Right lobe of liver (tissue), 6 donors: ENCODE measurements at regions not wholly inside any gene's neighbourhood (a gene's known extent, or its start where the extent isn't known, plus 50 kb on each side); places are given as distances from the start of the nearest gene placed in this dataset.

Experiments used
- ATAC-seq, 4 donors: fragments of 200-7000 bp; cut with Tn5 transposase; one replicate each; pipeline ENCODE4 v1.9.1; 2020; ENCODE audit warnings: mild to moderate bottlenecking in 4 of 4, moderate library complexity in 4 of 4
- DNase-seq, 3 donors: peaks; one replicate each; pipeline ENCODE4 v3.0.0-alpha.2; 2020
- H3K27ac ChIP-seq, 3 donors: fragments of 200-600 bp; one replicate each; pipeline ENCODE4 v1.8.0; 2022
- H3K27me3 ChIP-seq, 2 donors: fragments of 200-600 bp; one replicate each; pipeline ENCODE4 v1.8.0; 2022
- H3K36me3 ChIP-seq, 4 donors: fragments of 200-600 bp; sonication (generic) in 1 of 4; one replicate each; pipeline versions ENCODE4 v1.5.1 to v1.8.0; 2017 to 2022; ENCODE audit warnings: control low read depth in 1 of 4
- H3K4me1 ChIP-seq, 4 donors: fragments of 200-600 bp; sonication (generic) in 1 of 4; one replicate each; pipeline versions ENCODE4 v1.5.1 to v1.8.0; 2017 to 2022; ENCODE audit warnings: control low read depth in 1 of 4
- H3K4me3 ChIP-seq, 3 donors: fragments of 200-600 bp; one replicate each; pipeline ENCODE4 v1.8.0; 2022
- H3K9me3 ChIP-seq, 4 donors: fragments of 200-600 bp; sonication (generic) in 1 of 4; one replicate each; pipeline versions ENCODE4 v1.5.1 to v1.8.0; 2017 to 2022; ENCODE audit warnings: control low read depth in 1 of 4
- CTCF ChIP-seq, 4 donors: fragments of 200-600 bp in 3 of 4; fragments of 450-650 bp in 1 of 4; IDR thresholded peaks; one replicate each; pipeline versions ENCODE4 v1.5.1 to v1.8.0; 2016 to 2022; ENCODE audit warnings: antibody characterized with exemption in 4 of 4, mild to moderate bottlenecking in 2 of 4
- POLR2A ChIP-seq: fragments of 450-650 bp; IDR thresholded peaks from one replicate; pipeline ENCODE4 v1.6.1; 2017; ENCODE audit warnings: antibody characterized with exemption, mild to moderate bottlenecking
- WGBS: methylation state at CpG from one replicate; pipeline ENCODE4 v1.1.6; 2018; ENCODE audit warnings: low coverage, low lambda C conversion rate; ENCODE audit not compliant: insufficient coverage; ENCODE audit errors: missing lambda C conversion rate; 5-methylcytosine and 5-hydroxymethylcytosine counted together
- intact Hi-C, 2 donors: fragments of 100-400 bp; cut with DNase I; formaldehyde crosslinking; loops; one replicate each; pipeline versions ENCODE4 v1.11.2 to v1.14.1; 2022
- donor health status: DM: no; HTN: yes; CAD: no.
- donor health status: DM: no; HTN: no; CAD: no.
- donor health status: DM: no; HTN: no; CAD: no.
- donor health status: DM: no; HTN: yes; CAD: no.
- donor health status: DM: no; HTN: yes; CAD: no.

GRCh38 chr5:145510769-145511168 lies 324.4 kb downstream of the PRELID2 start:
- ATAC-seq, result no peak
- intact Hi-C loops, result no loop called here
- no peaks in the 10 kb centered on the region for H3K4me1 ChIP-seq
- H3K9me3 ChIP-seq, result no peaks in the 10 kb centered on the region
- no peaks in the 10 kb centered on the region for H3K27me3 ChIP-seq
- no peak for DNase-seq
- no peak for TF ChIP-seq CTCF (IDR thresholded peaks at IDR 0.05)
- TF ChIP-seq POLR2A, result no peak
- H3K4me3 ChIP-seq, result no peak overlapping the region
- no peak overlapping the region for H3K27ac ChIP-seq
- WGBS, result 79% methylated on average over 2 of the region's 2 CpGs
- no peaks in the 10 kb centered on the region for H3K36me3 ChIP-seq

DNA sequence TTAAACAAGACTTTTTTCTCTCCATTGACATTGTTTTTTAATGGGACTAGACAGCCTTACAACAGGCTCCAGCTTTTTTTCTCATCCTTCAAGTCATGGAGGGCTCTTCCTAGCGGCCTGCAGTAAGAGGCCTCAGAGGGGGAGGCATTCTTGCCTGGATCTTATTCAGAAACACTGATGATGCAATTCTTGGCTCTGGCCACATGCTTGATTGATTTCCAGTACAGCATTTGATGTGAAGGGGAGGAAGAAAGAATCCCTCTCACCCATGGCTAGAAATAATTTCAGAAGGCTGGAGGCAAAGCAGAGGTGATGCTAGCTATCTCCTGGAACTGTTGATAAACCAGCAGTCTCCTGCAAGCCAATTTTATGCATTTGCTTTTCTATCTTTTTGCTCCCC lies 324.8 kb downstream of the PRELID2 start:
- ATAC-seq, result peak in 2 of 4 donors; percentile 26 to 33
- WGBS, result 50% methylated on average over 1 of the region's 1 CpG
- Histone ChIP-seq H3K9me3 (no peaks in the 10 kb centered on the region), H3K4me3 (no peak overlapping the region), H3K36me3 (no peaks in the 10 kb centered on the region), H3K4me1 (no peaks in the 10 kb centered on the region), H3K27me3 (no peaks in the 10 kb centered on the region), H3K27ac (no peak overlapping the region)
- no peak for DNase-seq
- TF ChIP-seq POLR2A (no peak), CTCF (IDR thresholded peaks at IDR 0.05) (no peak)
- intact Hi-C loops, result no loop called here

DNA sequence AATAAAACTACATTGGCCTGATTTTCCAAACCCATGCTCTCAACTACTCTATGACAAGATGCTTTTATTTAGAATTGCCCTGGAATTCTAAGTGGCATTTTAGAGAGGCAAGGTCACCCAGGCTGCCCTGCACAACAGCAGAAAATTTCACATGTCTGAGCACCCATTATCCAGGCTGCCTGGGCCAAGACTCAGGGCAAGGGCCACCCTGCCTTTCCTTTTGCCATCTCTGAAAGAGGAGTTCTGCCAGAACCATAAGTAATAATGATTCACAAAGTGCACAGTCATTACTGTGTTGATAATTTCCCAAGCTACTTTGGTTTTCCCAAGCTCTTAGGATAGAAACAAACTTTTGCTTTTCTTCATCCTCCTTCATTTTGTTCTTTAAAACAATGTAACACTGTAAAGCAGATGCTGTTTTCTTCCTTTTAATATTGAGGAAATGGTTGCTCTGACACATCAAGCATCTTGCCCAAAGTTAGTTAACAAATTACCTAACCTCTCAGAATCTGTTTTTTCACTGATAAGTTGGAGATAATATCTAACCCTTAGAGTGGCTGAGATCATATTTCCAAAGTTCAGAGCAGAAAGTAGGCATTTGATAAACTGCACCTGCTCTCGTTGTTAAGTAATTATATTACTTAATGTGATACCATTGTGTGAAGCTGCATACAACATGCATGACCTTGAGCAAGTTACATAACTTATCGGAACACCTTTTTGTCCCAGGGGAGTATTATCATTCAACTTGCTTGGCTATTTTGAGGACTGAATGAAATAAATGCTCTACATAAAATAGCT lies 325.6 kb downstream of the PRELID2 start:
- 48% methylated on average over 2 of the region's 2 CpGs for WGBS
- H3K36me3 ChIP-seq, result no peaks in the 10 kb centered on the region
- intact Hi-C loops, result no loop called here
- no peak for DNase-seq
- ATAC-seq, result peak in 1 of 4 donors; percentile 69
- H3K9me3 ChIP-seq, result no peaks in the 10 kb centered on the region
- H3K27me3 ChIP-seq, result no peaks in the 10 kb centered on the region
- no peaks in the 10 kb centered on the region for H3K4me1 ChIP-seq
- H3K4me3 ChIP-seq, result no peak overlapping the region
- H3K27ac ChIP-seq, result no peak overlapping the region
- TF ChIP-seq CTCF (IDR thresholded peaks at IDR 0.05), result no peak
- TF ChIP-seq POLR2A, result no peak

GRCh38 chr5:145506185-145506850 lies 328.8 kb downstream of the PRELID2 start:
- intact Hi-C loops, result no loop called here
- TF ChIP-seq POLR2A (no peak), CTCF (IDR thresholded peaks at IDR 0.05) (no peak)
- DNase-seq (no peak), ATAC-seq (no peak)
- H3K36me3 ChIP-seq, result no peaks in the 10 kb centered on the region
- no peaks in the 10 kb centered on the region for H3K9me3 ChIP-seq
- H3K4me1 ChIP-seq, result no peaks in the 10 kb centered on the region
- no peak overlapping the region for H3K27ac ChIP-seq
- no peaks in the 10 kb centered on the region for H3K27me3 ChIP-seq
- 81% methylated on average over 3 of the region's 3 CpGs for WGBS
- H3K4me3 ChIP-seq, result no peak overlapping the region
